HG03108 (cell line): ENCODE measurements at regions not wholly inside any gene's neighbourhood (a gene's known extent, or its start where the extent isn't known, plus 50 kb on each side); places are given as distances from the start of the nearest gene placed in this dataset.

Source experiments
- ATAC-seq: cut with Tn5 transposase; IDR thresholded peaks from one replicate; pipeline ENCODE4 v1.9.1; 2021; ENCODE audit warnings: moderate library complexity; ENCODE audit not compliant: unreplicated experiment

- no peak for ATAC-seq
These were observed 184.0 kb upstream of the PARP11 start for GRCh38 chr12:4056910-4057845.

- ATAC-seq: no peak
These were observed 181.4 kb upstream of the PARP11 start for GRCh38 chr12:4054630-4055029.

GRCh38 chr12:4052691-4053090 lies 179.5 kb upstream of the PARP11 start:
- no peak for ATAC-seq

- no peak for ATAC-seq
These were observed 178.4 kb upstream of the PARP11 start for GRCh38 chr12:4051596-4051995.

- ATAC-seq: no peak
These were observed 177.1 kb upstream of the PARP11 start for GRCh38 chr12:4050340-4050739.

- no peak for ATAC-seq
These were observed 176.3 kb upstream of the PARP11 start for GRCh38 chr12:4049298-4050080.

- no peak for ATAC-seq
These were observed 174.2 kb upstream of the PARP11 start for GRCh38 chr12:4047421-4047820.

GRCh38 chr12:4046495-4046840 lies 173.3 kb upstream of the PARP11 start:
- ATAC-seq: no peak

- no peak for ATAC-seq
These were observed 172.7 kb upstream of the PARP11 start for GRCh38 chr12:4045786-4046494.

GRCh38 chr12:4044736-4045730 lies 171.8 kb upstream of the PARP11 start:
- ATAC-seq: no peak

GRCh38 chr12:4044101-4044500 lies 170.9 kb upstream of the PARP11 start:
- no peak for ATAC-seq

- ATAC-seq: no peak
These were observed 168.1 kb upstream of the PARP11 start for GRCh38 chr12:4041187-4041885.

- ATAC-seq: no peak
These were observed 166.7 kb upstream of the PARP11 start for GRCh38 chr12:4039931-4040330.

GRCh38 chr12:4037747-4038312 lies 164.6 kb upstream of the PARP11 start:
- ATAC-seq: no peak

GRCh38 chr12:4036671-4037271 lies 163.6 kb upstream of the PARP11 start:
- no peak for ATAC-seq

GRCh38 chr12:4034921-4035320 lies 161.7 kb upstream of the PARP11 start:
- no peak for ATAC-seq

GRCh38 chr12:4032924-4033615 lies 159.9 kb upstream of the PARP11 start:
- no peak for ATAC-seq

GRCh38 chr12:4031703-4032291 lies 158.6 kb upstream of the PARP11 start:
- no peak for ATAC-seq
